Lung (tissue), 11 donors: ENCODE measurements at regions not wholly inside any gene's neighbourhood (a gene's known extent, or its start where the extent isn't known, plus 50 kb on each side); places are given as distances from the start of the nearest gene placed in this dataset.
A peak's percentile ranks its signal among the peaks of the same experiment; 100 is the strongest.

Experiments
- ATAC-seq: fragments of 200-7000 bp; cut with Tn5 transposase; one replicate; pipeline ENCODE4 v1.9.1; 2020; ENCODE audit warnings: moderate number of reproducible peaks; ENCODE audit not compliant: insufficient read depth, low FRiP score
- DNase-seq, 3 donors: peaks; one replicate each; pipeline ENCODE4 v3.0.0-alpha.2; 2013 to 2017
- H3K27ac ChIP-seq, 2 donors: one replicate each; pipeline ENCODE4 v1.5.1; 2013; ENCODE audit warnings: mild to moderate bottlenecking in 2 of 2, moderate library complexity in 2 of 2, control low read depth in 1 of 2, inconsistent platforms in 1 of 2, low read depth in 1 of 2, low read length in 1 of 2
- H3K27me3 ChIP-seq, 3 donors: one replicate each; pipeline ENCODE4 v1.5.1; 2013; ENCODE audit warnings: low read length in 2 of 3; ENCODE audit not compliant: control insufficient read depth in 3 of 3, insufficient read depth in 3 of 3
- H3K36me3 ChIP-seq, 4 donors: one replicate each; pipeline ENCODE4 v1.5.1; 2013; ENCODE audit warnings: low read length in 4 of 4, mild to moderate bottlenecking in 1 of 4, moderate library complexity in 1 of 4; ENCODE audit not compliant: control insufficient read depth in 4 of 4, insufficient read depth in 4 of 4
- H3K4me1 ChIP-seq, 5 donors: one replicate each; pipeline ENCODE4 v1.5.1; 2013; ENCODE audit warnings: low read length in 5 of 5, mild to moderate bottlenecking in 2 of 5, moderate library complexity in 1 of 5; ENCODE audit not compliant: control insufficient read depth in 5 of 5, insufficient read depth in 5 of 5
- H3K4me3 ChIP-seq: one replicate; pipeline ENCODE4 v1.5.1; 2013; ENCODE audit warnings: mild to moderate bottlenecking, control low read depth, moderate library complexity
- H3K9ac ChIP-seq, 2 donors: one replicate each; pipeline ENCODE4 v1.5.1; 2013; ENCODE audit warnings: low read length in 2 of 2, control low read depth in 1 of 2; ENCODE audit not compliant: insufficient read depth in 1 of 2
- H3K9me3 ChIP-seq, 4 donors: one replicate each; pipeline ENCODE4 v1.5.1; 2013; ENCODE audit warnings: low read length in 3 of 4, mild to moderate bottlenecking in 1 of 4, moderate library complexity in 1 of 4; ENCODE audit not compliant: control insufficient read depth in 4 of 4, insufficient read depth in 3 of 4
- CTCF ChIP-seq: IDR thresholded peaks from 2 replicates; pipeline ENCODE4 v1.5.1; 2012; ENCODE audit warnings: mild to moderate bottlenecking; ENCODE audit errors: control extremely low read depth, extremely low read depth
- WGBS, 2 donors: extraction: QIAGEN DNeasy Blood & Tissue Kit; methylation state at CpG; one replicate each; pipeline ENCODE4 v1.1.7; 2013; 5-methylcytosine and 5-hydroxymethylcytosine counted together
- donor health status: control.
- donor health status: control.
- donor health status: Bipolar disorder and iron deficiency.
- donor health status: healthy.
- donor health status: DM: yes; HTN: yes; CAD: no.

GRCh38 chr11:130546901-130547694 is 98.7 kb downstream of the ADAMTS15 start:
- no peak for ATAC-seq
- TF ChIP-seq CTCF, result no peak
- H3K9me3 ChIP-seq, result no peaks in the 10 kb centered on the region
- H3K36me3 ChIP-seq, result no peaks in the 10 kb centered on the region
- WGBS, 2 donors, result 92 to 96% methylated on average over 33 of the region's 33 CpGs
- no peaks in the 10 kb centered on the region for H3K27me3 ChIP-seq
- no peak for DNase-seq
- no peak overlapping the region for H3K4me3 ChIP-seq
- no peak overlapping the region for H3K27ac ChIP-seq
- no peak overlapping the region for H3K9ac ChIP-seq
- peaks cover 0 to 21% (median 1%) of the 10 kb centered on the region in 5 donors for H3K4me1 ChIP-seq

- no peak for TF ChIP-seq CTCF
- Histone ChIP-seq H3K27me3 (no peaks in the 10 kb centered on the region), H3K4me1 (peaks cover 0 to 21% (median 1%) of the 10 kb centered on the region in 5 donors), H3K9ac (no peak overlapping the region), H3K9me3 (no peaks in the 10 kb centered on the region), H3K4me3 (no peak overlapping the region), H3K36me3 (no peaks in the 10 kb centered on the region), H3K27ac (peak overlapping the region in 1 of 2 donors; percentile 26)
- WGBS, 2 donors, result 74 to 82% methylated on average over 7 of the region's 7 CpGs
- ATAC-seq (peak; percentile 13), DNase-seq (no peak)
Observed at GRCh38 chr11:130547761-130548490, 99.5 kb downstream of the ADAMTS15 start.

- Histone ChIP-seq H3K4me1 (peaks cover 0 to 21% (median 1%) of the 10 kb centered on the region in 5 donors), H3K9me3 (no peaks in the 10 kb centered on the region), H3K27me3 (no peaks in the 10 kb centered on the region), H3K9ac (no peak overlapping the region), H3K4me3 (no peak overlapping the region), H3K27ac (peak overlapping the region in 1 of 2 donors; percentile 26), H3K36me3 (no peaks in the 10 kb centered on the region)
- TF ChIP-seq CTCF, result no peak
- WGBS, 2 donors, result 76 to 90% methylated on average over 1 of the region's 1 CpG
- ATAC-seq (no peak), DNase-seq (no peak)
Observed at GRCh38 chr11:130548491-130548833, 100.0 kb downstream of the ADAMTS15 start.
